ENCODE measurements at regions not wholly inside any gene's neighbourhood (a gene's known extent, or its start where the extent isn't known, plus 50 kb on each side); places are given as distances from the start of the nearest gene placed in this dataset.

GRCh38 chr10:111482621-111483216 is 405.9 kb downstream of the ADRA2A start:
- Histone ChIP-seq H2AFZ (ENCODE audit: low read depth, low read length) (no peak overlapping the region), H3K4me1 (ENCODE audit: control insufficient read depth, extremely low read depth, insufficient read depth, low read length) (no peaks in the 10 kb centered on the region), H3K27me3 (ENCODE audit: control insufficient read depth in 2 of 2, insufficient read depth in 2 of 2, low read length in 2 of 2) (no peaks in the 10 kb centered on the region), H3K36me3 (ENCODE audit: control insufficient read depth in 2 of 2, extremely low read depth in 1 of 2, insufficient read depth in 2 of 2, low read length in 2 of 2) (no peaks in the 10 kb centered on the region), H4K20me1 (replicated peaks; ENCODE audit: control insufficient read depth, extremely low read depth, insufficient read depth, low read length) (no peaks in the 10 kb centered on the region), H3K9me1 (replicated peaks; ENCODE audit: control insufficient read depth, extremely low read depth, insufficient read depth, low read length) (no peaks in the 10 kb centered on the region), H3K79me2 (ENCODE audit: control insufficient read depth, insufficient read depth, low read length) (no peaks in the 10 kb centered on the region), H3K4me2 (ENCODE audit: insufficient read depth, low read length) (no peak overlapping the region), H3K9ac (replicated peaks; ENCODE audit: extremely low read depth, insufficient read depth, low read length) (no peak overlapping the region), H3K9me3 (replicated peaks; ENCODE audit: control insufficient read depth, insufficient read depth, low read length) (peaks cover 10% of the 10 kb centered on the region), H3K27ac (ENCODE audit: insufficient read depth, low read depth, low read length) (no peak overlapping the region), H3K4me3 (replicated peaks in 1 of 3; ENCODE audit: insufficient read depth in 1 of 3, low read depth in 1 of 3, low read length in 3 of 3) (no peak overlapping the region)
- no peak for DNase-seq (ENCODE audit: low read depth, low spot score)
- BruUV-seq (replicated peaks), result no TSS peak
- dilution Hi-C loops (cut with MboI; ENCODE audit: extremely low pct_ligation_motif_present, low sequenced_read_pairs) (no loop called here), intact Hi-C loops (cut with micrococcal nuclease) (no loop called here)
- CTCF ChIA-PET, result no interaction called here
- POLR2A ChIA-PET, result no interaction called here
- TF ChIP-seq MYC (IDR thresholded peaks at IDR 0.05; ENCODE audit: low read depth, low read length), result no peak
- TF ChIP-seq EZH2 (IDR thresholded peaks at IDR 0.05; ENCODE audit: borderline replicate concordance, low read depth, low read length, severe bottlenecking), result no peak
- no peak for TF ChIP-seq POLR2A (IDR thresholded peaks at IDR 0.05; ENCODE audit: low read depth, low read length)
- no peak for TF ChIP-seq FOS (IDR thresholded peaks at IDR 0.05; ENCODE audit: borderline replicate concordance, insufficient read depth, low read length)
- no peak for TF ChIP-seq JUN (IDR thresholded peaks at IDR 0.05; ENCODE audit: borderline replicate concordance, insufficient read depth, insufficient read length, low read depth)
- TF ChIP-seq MAX (IDR thresholded peaks at IDR 0.05; ENCODE audit: insufficient read depth, insufficient read length), result no peak
- TF ChIP-seq GATA2 (IDR thresholded peaks at IDR 0.05; ENCODE audit: insufficient read depth, insufficient read length, low read depth, low read length), result no peak
- TF ChIP-seq POLR2AphosphoS5 (IDR thresholded peaks at IDR 0.05; ENCODE audit: insufficient read depth, low read depth, low read length), result no peak
- TF ChIP-seq CTCF (IDR thresholded peaks at IDR 0.05; ENCODE audit: extremely low read depth in 1 of 2, insufficient read depth in 1 of 2, low read depth in 1 of 2, low read length in 2 of 2), result no peak
- no peak for FAIRE-seq

Data from endothelial cell of umbilical vein (primary cell).